NCI-H345 (cell line): ENCODE measurements at regions not wholly inside any gene's neighbourhood (a gene's known extent, or its start where the extent isn't known, plus 50 kb on each side); places are given as distances from the start of the nearest gene placed in this dataset.

Experiments used
- DNase-seq: peaks from one replicate; lab custom pipeline; 2025; lab: John Stamatoyannopoulos, UW

DNA sequence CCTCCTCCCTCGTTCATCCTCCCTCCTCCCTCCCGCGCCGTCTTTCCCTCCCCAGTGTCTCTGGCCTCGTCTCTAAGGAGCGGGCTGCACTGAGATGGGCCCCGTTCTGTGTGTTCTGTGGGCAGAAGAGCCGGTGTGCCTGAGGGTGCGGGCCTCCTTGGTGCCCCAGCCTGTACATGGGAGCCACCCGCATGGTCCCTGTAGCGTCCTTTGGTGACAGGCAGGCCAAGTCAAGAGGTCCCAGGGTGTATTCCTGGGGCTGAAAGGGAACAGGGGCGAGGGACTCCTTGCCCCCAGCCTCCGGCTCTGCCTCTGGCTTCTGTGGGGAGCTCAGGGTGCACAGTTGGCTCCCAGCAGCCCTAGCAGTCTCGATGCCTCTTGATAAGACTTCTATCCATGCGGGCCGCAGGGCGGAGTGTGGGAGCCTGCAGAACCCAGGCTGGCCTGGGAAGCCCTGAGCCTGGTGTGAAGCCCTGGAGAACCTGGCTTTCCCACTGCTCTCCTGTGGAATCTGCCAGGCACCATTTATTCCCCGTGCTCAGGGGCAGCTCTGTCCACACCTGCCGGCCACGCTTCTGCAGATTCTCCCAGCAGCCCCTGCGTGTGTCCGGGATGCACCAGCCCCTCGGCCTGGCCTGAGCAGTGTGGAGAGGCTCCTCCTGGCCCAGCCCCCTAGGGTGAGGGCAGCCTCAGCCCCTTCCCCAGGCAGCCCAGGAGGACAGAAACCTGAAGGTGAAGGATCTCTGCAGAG lies 181.3 kb downstream of the KIF26A start:
- no peak for DNase-seq

DNA sequence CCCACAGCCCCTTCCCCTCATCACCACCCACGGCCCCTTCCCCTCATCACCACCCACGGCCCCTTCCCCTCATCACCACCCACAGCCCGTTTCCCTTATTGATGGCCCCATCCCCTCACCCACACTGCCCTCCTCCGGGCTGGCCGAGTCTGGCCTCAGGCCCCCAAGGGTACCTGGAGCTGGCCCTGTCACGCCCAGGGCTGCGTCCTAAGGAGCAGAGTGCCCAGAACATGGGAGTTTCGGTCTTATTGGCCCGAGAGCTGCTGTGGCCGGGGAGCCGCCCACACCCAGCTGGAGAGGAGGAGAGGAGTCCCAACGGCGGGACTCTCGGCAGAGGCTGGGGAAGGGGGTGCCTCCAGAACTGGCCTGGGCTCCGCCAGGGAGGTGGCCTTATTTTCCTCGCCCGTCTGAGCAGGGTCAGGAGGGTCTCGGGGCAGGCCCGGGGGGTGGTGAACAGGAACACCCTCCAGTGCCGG lies 182.3 kb downstream of the KIF26A start:
- DNase-seq: no peak

DNA sequence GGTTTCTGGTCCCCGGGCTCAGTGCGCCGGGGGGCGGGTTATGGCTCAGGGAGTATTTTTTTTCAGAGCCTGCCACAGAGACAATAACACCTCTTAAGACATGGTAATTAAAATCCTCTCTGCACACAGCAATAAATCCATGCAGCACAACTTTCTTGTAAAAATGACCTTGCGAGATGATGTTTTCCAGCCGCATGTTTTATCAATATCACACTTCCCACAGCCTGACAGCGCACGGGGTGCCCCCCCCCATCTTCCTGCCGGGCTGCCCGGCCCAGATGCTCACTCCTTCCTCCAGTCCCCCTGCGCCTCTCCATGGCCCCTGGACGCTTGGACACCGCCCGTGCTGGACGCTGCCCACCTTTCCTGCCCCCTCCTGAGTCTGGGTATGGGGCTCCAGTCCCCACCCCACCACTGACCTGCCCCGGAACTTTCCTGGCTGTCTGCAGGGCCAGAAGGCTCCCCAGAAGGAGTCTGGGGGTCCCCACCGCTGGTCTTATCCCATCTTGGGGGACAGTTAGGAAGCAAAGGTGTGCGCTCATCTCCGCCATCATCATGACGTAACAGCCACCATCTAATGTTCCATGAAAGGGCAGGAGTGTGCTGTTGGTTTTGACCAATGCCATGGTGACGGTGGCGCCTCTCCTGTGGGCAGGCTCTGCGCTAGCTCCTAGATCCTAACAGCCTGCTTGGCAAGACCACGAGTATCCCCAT lies 182.9 kb downstream of the KIF26A start:
- DNase-seq: no peak

DNA sequence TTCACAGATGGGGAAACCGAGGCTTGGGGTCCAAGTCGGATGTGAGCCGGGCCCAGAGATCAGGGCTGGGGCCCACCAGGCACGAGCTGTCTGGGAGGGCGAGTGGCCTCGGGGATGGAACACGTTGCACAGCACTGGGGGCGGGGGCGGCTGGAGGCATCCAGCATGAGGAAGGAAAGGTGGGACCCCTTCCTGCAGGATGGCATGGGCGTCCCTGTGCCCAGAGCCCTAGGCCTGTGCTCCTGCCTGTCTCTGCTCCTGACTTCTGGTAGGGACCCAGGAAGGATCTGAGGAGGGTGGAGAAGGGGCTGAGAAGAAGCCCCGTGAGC lies 183.4 kb downstream of the KIF26A start:
- no peak for DNase-seq

DNA sequence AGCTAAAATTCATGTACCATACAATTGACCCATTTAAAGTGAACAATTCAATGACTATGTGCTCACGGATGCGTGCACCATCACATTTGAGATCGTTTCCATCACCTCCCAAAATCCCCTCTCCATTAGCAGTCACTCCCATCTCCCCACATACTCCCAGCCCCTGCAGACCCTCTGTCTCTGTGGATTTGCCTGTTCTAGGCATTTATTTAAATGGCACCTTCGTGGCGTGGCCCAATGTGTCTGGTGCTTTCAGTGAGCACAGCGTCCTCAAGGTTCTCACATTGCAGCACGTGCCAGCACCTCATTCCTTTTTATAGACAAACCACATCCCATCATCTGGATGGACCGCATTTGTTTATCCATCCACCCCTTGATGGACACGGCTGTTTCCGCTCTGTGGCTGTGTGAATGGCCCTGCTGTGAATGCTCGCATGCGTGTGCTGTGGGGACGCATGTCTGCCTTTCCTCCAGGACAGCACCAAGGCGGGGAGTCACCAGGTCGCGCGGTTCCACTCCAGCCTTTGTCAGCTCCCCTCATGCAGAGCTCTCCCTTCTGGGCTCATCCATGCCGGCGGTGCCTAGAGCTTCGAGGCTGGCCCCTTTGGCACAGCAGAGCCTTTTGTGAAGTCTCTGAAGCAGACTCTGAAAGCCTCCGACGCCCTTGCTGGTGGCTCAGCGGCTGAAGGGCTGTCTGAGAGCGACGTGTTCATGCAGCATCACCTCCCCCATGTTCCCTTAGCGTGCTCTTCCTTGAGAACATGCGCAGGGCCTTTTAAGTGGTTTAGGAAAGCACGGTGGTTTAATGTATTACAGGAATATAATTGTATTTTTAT lies 184.4 kb downstream of the KIF26A start:
- peak; percentile 54 for DNase-seq

DNA sequence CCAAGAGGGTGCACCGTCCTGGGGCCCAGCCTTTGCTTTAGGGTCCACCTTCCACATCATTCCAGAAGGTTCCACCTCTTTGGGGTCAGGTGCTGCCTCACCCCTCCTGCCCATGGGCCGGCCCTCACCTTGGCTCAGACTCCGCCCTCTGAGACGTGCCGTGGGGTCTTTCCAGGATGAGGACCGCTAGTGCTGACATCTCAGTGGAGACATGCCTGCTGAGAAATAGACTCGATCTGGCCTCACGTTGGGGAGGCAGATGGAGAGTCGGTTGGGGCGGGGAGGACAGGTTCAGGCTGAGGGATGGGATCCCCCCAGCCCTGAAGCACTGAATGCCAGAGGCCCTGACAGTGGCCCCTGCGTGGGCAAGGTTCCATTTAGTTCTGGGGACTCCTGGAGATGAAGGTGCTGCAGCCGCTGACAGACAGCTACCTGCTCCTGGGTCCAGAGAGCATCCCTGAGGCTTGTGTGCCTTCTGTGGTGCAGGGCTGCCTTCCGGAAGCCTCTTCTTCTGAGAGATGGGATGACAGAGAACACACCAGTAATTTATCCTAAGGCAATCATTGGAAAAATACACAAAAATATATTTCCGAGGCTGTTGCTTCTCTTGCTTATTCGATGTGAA lies 185.3 kb downstream of the KIF26A start:
- DNase-seq: no peak

DNA sequence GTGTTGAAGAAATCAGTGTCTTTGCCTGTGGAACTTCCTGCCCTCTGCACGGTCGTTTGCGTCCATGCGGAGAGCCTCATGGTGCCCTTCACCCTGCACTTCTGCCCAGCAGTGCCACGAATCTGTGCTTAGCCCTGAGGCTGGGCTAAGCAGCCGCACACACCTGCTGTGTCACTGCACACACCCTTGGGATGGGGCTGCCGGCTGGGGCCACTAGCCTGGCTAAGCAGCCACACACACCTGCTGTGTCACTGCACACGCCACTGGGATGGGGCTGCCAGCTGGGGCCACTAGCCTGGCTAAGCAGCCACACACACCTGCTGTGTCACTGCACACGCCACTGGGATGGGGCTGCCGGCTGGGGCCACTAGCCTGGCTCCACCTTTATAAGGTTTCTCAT lies 188.5 kb downstream of the KIF26A start:
- peak; percentile 32 for DNase-seq

DNA sequence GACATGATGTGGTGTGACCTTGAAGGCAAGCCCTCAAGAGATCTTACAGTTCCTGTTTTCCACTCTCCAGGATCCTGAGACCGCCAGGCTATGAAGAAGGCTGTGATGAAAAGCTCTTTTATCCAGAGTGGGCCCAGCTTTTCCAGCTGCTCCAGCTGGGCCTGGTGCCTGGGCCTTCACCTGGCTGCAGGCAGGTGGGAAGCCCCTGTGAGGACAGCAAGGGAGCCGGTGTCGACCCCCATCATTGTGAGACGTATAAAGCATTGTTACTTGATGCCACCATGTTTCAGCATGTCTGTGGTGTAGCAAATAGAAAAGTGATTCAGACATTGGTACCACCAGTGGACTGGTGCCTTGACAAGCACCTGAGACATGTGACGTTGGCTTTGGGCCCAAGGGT lies 190.2 kb downstream of the KIF26A start:
- no peak for DNase-seq

DNA sequence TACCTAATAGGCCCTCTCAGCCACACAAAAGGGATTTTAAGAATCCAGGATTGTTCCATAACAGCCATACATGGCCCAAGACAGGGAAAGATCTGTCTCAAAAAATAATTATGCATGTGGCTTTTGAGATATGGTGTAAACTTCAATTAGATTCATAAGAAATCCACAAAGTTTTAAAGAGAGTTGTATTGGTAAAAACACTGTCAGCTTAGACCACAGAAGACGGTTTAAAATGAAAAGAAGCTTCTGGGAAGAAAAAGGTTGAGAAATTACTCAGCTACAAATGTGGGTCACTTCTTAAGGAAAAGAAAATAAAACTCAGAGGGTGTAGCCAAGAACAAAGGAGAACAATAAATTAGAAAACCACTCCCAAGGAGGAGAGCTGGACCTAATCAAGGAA lies 191.4 kb downstream of the KIF26A start:
- DNase-seq: no peak

DNA sequence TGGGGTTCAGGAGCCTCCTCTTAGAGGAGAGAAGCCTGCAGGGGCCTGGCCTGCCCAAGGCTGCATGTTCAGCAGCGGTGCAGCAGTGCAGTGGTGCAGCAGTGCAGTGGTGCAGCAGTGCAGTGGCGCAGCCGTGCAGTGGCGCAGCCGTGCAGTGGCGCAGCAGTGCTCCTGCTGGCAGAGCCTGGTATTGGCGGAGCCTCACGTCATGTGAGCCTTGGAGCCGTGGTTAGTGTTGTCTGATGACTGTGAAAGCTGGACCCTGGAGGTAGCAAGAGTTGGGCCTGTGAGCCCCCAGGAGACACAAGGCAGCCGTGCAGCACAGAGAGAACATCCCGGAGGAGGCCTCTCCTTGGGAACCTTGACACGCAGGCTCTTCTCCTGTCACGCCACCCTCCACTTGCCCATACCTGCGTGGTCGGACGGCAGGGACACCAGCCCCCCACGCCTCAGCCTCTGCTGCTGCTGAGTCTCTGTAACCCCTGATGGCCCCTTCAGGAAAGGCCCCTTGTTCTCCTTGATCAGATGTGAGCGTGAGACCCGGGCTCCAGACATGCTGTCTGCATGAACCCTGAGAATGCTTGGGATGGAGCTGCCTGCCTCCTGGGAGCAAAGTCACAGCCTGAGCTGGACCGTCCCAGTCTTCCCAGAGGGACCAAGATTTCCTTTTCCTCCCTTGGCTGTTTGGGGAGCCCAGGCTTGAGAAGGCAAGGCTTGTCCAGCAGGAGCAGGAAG lies 193.7 kb downstream of the KIF26A start:
- no peak for DNase-seq

DNA sequence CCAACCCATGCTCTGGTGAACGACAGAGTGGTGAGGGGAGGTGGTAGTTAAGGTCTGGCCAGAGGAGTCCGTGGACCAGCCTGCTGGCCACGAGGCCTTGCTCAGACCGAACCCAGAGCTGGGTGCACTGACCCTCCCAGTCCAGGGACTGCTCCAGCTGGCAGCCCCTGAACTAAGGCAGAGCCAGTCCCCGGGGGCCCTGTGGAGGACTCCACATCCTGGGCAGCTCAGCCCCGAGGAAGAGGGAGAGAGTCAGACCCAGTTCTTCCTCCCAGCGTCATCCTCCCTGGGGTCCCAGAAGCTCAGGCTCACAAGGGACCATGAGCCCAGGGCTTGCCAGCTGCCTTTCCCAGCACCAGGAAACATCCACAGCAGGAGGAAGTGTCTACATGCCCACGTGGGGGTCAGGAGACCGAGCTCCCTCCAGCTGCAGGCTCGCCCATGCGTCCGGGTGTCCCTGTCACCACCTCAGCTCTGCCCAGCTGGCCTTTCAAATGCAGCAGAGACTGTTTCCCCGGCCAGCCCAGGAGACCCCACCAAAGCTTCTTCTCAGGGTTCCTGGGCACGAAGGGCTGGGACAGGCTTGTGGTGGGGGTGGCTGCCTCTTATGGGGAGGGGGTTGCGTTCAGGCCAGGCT lies 194.4 kb downstream of the KIF26A start:
- DNase-seq: no peak

DNA sequence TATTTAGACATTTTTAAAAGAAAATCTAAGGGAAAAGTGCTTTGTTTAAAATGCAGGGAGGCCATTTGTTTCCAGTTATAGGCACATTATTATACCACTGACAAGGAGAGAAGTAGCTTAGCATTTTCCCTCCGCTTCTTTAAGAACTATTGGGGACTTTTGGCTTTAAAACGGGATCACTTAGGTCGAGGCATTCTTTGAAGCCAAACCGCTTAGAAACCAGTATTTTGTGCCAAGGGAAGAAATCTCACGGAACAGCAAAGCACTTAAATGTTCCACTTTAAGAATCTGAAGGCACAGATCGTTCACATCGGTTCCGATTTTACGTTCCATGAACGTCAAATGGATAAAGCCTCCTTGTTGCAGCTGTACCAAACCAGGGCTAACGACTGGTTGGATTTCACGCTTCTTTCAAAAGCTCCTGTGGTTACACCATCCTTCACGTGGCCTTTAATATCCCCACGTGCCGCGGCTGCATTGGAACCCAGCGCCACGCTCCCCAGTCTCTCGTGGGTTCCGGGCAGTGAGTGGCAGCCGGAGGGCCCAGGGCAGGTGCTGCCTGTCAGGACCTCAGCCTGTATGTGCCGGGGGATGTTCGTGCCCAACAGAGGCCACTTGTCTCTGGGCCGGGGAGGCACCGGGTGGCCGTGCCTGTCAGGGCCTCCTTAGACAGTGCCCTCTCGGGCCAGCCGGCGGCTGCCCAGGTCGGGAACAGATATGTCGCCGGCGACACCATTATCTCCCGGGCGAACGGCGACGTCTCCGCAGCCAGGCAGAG lies 195.4 kb downstream of the KIF26A start:
- no peak for DNase-seq

DNA sequence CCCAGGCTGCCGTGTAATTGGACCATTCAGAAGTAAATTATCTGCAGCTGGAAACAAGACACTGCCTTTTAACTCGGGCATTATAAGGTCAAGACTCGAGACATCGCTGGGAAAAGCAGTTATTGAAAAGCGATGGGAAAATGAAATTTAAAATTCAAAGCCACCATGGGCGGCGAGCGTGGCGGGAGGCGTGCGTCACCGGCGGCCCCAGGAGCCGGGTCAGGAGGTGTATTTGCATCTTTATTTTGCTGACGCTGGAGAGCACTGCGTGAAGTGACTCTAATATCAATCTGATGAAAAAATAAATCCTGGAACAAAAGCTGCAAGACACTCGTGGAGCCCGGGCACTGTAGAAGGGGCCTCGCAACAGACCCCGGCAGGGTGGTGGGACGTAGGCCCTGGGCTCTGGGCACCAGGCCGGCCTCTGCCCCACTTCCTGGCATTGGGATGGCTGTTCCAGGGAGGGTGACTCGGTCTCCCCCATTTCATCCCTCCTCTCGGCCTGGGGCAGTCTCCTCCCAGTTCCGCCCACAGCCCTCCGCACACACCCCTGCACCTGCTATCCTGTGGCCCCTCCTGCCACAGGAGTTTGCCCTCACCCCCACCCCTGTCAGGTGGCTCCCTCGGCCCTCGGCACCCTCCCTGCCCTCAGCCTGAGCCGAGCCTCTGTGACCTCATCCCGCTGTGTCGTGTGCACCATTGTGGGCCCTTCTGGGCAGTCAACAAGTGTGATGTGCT lies 196.2 kb downstream of the KIF26A start:
- DNase-seq: no peak

DNA sequence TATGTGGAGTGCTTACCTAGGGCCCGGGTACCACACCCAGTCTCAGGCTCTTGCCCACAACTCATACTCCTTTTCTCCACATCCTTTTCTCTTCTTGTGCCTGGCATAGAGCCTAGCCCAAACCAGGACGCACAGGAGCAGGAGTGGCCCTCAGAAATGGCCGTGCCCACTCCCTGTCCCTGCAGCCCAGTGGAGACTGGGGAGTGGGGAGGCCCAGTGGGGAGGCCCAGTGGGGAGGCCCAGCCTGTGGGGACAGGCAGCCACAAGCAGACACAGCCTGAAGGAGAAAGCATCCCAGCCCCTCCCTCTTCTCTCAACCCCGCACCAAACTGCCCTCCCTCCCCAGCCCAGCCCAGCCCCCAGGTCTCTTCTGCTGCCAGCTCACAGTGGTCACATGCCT lies 196.8 kb downstream of the KIF26A start:
- no peak for DNase-seq

DNA sequence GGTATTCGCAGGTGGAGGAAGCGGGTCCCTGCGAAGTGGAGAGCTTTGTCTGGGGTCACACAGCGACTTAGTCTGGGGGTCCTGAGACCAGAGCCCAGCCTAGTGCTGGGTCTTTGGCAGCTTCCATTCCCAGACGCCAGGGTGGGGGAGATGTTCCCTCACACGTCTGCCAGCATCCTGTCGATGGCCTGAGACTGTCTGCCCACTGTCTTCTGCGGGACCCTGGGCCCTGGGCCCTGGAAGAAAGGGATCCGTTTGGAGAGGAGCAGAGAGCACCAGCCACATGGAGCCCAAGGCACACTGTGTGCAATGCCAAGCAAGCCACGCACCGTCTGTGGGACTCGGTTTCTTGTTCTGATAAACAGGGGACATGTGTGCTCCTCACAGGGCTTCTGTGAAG lies 197.2 kb downstream of the KIF26A start:
- DNase-seq: no peak

DNA sequence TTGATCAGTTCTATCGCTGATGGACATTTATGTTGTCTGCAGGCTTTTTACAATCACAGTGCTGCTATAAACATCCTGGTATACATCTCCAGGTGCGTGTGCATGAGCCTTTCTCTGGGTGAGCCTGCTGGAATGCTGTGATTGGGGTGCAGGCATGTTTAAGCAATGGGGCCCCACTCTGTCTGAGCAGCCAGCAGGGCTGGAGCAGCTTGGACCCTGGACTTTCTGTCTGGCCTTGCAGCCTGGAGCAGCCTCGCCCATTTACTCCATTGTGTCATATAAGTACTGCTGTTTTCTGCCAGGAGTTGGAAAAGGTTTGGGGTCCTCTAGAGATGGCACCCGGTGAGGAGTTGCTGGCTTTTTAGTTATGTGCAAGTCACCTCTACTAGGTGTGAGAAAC lies 199.0 kb downstream of the KIF26A start:
- DNase-seq: no peak

DNA sequence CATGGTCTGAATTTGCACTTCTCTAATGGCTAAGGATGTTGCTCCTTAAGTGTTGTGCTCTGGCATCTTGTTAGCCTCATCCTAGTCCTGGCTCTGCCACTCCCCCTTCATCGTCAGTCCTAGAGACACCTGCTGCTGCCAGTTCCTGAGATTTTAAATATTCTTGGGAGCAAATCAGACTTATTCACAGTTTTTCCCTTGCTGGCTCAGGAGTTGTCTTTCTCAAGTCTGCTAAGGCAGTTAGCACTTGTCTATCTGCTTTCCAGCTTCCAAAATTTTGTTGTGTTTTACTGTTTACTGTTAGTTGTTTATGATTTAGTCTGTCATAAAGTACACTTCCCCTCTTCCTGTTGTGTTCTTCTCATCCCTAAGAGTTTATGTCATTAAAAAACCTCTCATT lies 201.0 kb downstream of the KIF26A start:
- DNase-seq: no peak

DNA sequence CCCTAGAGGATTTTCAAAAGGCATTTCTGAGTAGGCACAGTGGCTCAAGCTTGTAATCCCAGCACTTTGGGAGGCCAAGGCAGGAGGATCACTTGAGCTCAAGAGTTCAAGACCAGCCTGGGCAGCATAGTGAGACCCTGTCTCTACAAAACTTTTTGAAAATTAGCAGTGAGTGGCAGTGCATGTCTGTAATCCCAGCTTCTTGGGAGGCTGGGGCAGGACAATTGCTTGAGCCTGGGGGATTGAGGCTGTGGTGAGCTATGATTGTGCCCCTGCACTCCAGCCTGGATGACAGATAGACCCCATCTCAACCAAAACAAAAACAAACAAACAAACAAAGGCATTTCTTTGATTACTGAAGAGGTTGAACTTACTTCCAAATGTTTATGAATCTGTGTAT lies 201.4 kb downstream of the KIF26A start:
- no peak for DNase-seq

DNA sequence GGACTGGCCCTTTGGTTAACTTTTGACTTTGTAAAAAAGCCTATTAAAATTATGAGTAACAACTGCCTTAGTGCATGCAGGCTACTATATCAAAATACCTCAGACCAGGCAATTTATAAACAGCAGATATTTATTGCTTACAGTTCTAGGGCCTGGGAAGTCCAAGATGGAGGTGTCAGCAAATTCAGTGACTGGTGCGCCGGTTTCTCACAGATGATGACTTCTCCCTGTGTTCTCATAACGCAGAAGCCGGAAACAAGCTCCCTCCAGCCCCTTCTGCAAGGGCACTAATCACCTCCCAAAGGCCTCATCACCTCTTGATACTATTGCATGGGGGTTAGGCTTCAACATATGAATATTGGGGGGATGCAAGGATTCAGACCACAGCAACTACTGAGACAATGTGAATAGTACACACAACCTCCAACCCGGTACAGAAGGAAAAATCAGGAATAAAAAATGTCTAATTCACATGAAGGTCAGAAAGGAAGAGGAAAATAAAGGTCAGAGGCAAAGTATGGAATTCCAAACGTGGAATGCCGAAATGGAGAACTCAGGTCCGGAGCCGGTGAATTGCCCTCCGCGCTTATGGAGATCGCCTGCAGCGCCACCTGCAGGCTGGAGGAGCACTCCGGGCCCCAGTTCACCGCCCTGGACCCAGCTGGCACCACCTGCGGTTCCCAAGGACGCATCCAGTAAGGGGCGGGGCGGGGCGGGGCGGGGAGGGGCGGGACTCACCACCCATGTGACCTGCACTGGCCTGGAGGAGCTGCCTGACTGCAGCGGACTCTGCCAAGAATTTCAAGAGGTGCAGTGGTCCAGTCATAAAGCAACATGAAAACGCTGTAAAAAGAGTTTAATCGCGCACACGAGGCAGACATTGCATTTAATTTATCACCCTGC lies 203.4 kb downstream of the KIF26A start:
- no peak for DNase-seq
